ENCODE measurements at regions not wholly inside any gene's neighbourhood (a gene's known extent, or its start where the extent isn't known, plus 50 kb on each side); places are given as distances from the start of the nearest gene placed in this dataset.

- Histone ChIP-seq H3K36me3 (ENCODE audit: control insufficient read depth, insufficient read depth, low read length) (no peaks in the 10 kb centered on the region), H3K27ac (ENCODE audit: low read length) (no peak overlapping the region), H3K27me3 (ENCODE audit: control insufficient read depth, insufficient read depth, low read length) (no peaks in the 10 kb centered on the region), H3K4me3 (ENCODE audit: low read depth in 2 of 2, low read length in 2 of 2) (no peak overlapping the region), H3K9me3 (ENCODE audit: control insufficient read depth, insufficient read depth, low read depth, low read length) (no peaks in the 10 kb centered on the region), H3K4me1 (ENCODE audit: control insufficient read depth, insufficient read depth, low read length) (no peaks in the 10 kb centered on the region)
- POLR2A ChIA-PET: interaction anchor here (0.7 kb wide), 1 partner anchor 10 kb away, joined by 3 read pairs; no protein-coding TSS in a partner anchor
- ATAC-seq: no peak
- CTCF ChIA-PET: no interaction called here
- BruUV-seq (replicated peaks): no TSS peak
- DNase-seq (ENCODE audit: low read depth, low spot score): no peak
- in situ Hi-C loops (cut with HindIII; ENCODE audit: low pct_unique_long_range_greater_than_20kb, low sequenced_read_pairs) (no loop called here), intact Hi-C loops (cut with micrococcal nuclease; ENCODE audit: unreplicated experiment) (no loop called here)
- no peak for TF ChIP-seq POLR2AphosphoS5 (IDR thresholded peaks at IDR 0.05; ENCODE audit: low read depth, low read length)
- TF ChIP-seq REST (IDR thresholded peaks at IDR 0.05; ENCODE audit: insufficient read depth in 1 of 2, low read depth in 2 of 2, low read length in 1 of 2): no peak
- TF ChIP-seq TCF7L2 (IDR thresholded peaks at IDR 0.05; ENCODE audit: low read depth, low read length): no peak
- TF ChIP-seq CTCF (IDR thresholded peaks at IDR 0.05): no peak
- TF ChIP-seq SIN3A (IDR thresholded peaks at IDR 0.05; ENCODE audit: borderline replicate concordance, insufficient read depth, low read depth, low read length): no peak
These were observed 107.4 kb downstream of the HMX1 start for GRCh38 chr4:8763966-8764901.

GRCh38 chr4:8762951-8763735 lies 108.5 kb downstream of the HMX1 start:
- BruUV-seq (replicated peaks): no TSS peak
- Histone ChIP-seq H3K4me3 (ENCODE audit: low read depth in 2 of 2, low read length in 2 of 2) (no peak overlapping the region), H3K27me3 (ENCODE audit: control insufficient read depth, insufficient read depth, low read length) (no peaks in the 10 kb centered on the region), H3K9me3 (ENCODE audit: control insufficient read depth, insufficient read depth, low read depth, low read length) (no peaks in the 10 kb centered on the region), H3K36me3 (ENCODE audit: control insufficient read depth, insufficient read depth, low read length) (no peaks in the 10 kb centered on the region), H3K27ac (ENCODE audit: low read length) (no peak overlapping the region), H3K4me1 (ENCODE audit: control insufficient read depth, insufficient read depth, low read length) (no peaks in the 10 kb centered on the region)
- TF ChIP-seq POLR2AphosphoS5 (IDR thresholded peaks at IDR 0.05; ENCODE audit: low read depth, low read length) (no peak), TCF7L2 (IDR thresholded peaks at IDR 0.05; ENCODE audit: low read depth, low read length) (no peak), REST (IDR thresholded peaks at IDR 0.05; ENCODE audit: insufficient read depth in 1 of 2, low read depth in 2 of 2, low read length in 1 of 2) (no peak), SIN3A (IDR thresholded peaks at IDR 0.05; ENCODE audit: borderline replicate concordance, insufficient read depth, low read depth, low read length) (no peak), CTCF (IDR thresholded peaks at IDR 0.05) (no peak)
- POLR2A ChIA-PET: no interaction called here
- intact Hi-C loops (cut with micrococcal nuclease; ENCODE audit: unreplicated experiment) (no loop called here), in situ Hi-C loops (cut with HindIII; ENCODE audit: low pct_unique_long_range_greater_than_20kb, low sequenced_read_pairs) (no loop called here)
- no peak for DNase-seq (ENCODE audit: low read depth, low spot score)
- no peak for ATAC-seq
- CTCF ChIA-PET: no interaction called here
